NT2/D1 (cell line): ENCODE measurements at regions not wholly inside any gene's neighbourhood (a gene's known extent, or its start where the extent isn't known, plus 50 kb on each side); places are given as distances from the start of the nearest gene placed in this dataset.

Source experiments
- DNase-seq: peaks from one replicate; pipeline ENCODE4 v3.0.0-alpha.2; 2011; ENCODE audit warnings: low read depth, low spot score
- H3K27me3 ChIP-seq: 2 replicates; pipeline ENCODE4 v1.6.0; 2011; ENCODE audit warnings: mild to moderate bottlenecking; ENCODE audit not compliant: insufficient read length, insufficient read depth
- H3K36me3 ChIP-seq: 2 replicates; pipeline ENCODE4 v1.6.1; 2011; ENCODE audit warnings: mild to moderate bottlenecking, low read length, mixed read lengths; ENCODE audit not compliant: insufficient read depth, insufficient read length
- H3K4me1 ChIP-seq: 2 replicates; pipeline ENCODE4 v1.5.1; 2011; ENCODE audit not compliant: insufficient read depth, insufficient read length
- H3K4me3 ChIP-seq: 2 replicates; pipeline ENCODE4 v1.5.1; 2011; ENCODE audit warnings: low read depth; ENCODE audit not compliant: insufficient read length
- H3K9ac ChIP-seq: 2 replicates; pipeline ENCODE4 v1.6.0; 2011; ENCODE audit warnings: low read depth; ENCODE audit not compliant: insufficient read length
- H3K9me3 ChIP-seq: 2 replicates; pipeline ENCODE4 v1.5.1; 2011; ENCODE audit warnings: mild to moderate bottlenecking, low read length; ENCODE audit not compliant: insufficient read depth
- SUZ12 ChIP-seq: IDR thresholded peaks from 2 replicates; pipeline ENCODE4 v1.6.1; 2011; ENCODE audit not compliant: insufficient read length, insufficient read depth; ENCODE audit errors: extremely low read depth
- YY1 ChIP-seq: IDR thresholded peaks from 2 replicates; pipeline ENCODE4 v1.6.1; 2011; ENCODE audit not compliant: insufficient read length, insufficient read depth
- ZNF274 ChIP-seq: IDR thresholded peaks from 2 replicates; pipeline ENCODE4 v1.6.1; 2011; ENCODE audit warnings: mild to moderate bottlenecking, low read depth, low read length

DNA sequence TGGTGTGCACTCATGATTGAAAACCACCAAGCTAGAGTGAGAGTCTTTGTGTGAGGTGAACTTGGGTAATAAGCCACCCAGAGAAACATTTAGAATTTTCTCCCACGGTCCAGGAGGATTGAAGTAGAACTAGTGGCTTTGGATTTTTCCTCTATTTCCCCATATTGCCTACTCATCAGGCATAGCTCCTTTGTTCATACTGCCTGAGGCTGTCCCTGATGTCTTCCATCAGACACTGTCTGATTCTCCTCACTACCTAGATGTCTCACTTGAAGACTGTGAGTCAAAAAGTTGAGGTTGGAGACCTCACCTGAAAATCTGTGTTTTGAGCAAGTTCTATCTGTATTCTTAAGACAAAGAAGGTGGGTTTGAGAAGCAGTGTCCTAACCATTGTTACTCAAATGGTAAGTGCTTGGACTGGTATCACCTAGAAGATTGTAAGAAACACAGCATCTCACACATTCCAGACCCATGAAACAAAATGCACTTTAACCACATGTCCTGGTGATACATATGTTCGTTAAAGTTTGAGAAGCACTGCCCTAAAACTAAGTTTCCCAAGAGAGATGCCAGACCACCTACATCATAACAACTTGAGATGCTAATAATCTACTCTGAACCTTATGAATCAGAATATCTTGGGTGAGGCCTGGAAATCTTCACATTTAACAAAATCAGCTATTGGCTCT is 523.4 kb upstream of the BTBD3 start:
- TF ChIP-seq SUZ12 (no peak), YY1 (no peak), ZNF274 (no peak)
- DNase-seq = no peak
- no peak overlapping the region for H3K9ac ChIP-seq

DNA sequence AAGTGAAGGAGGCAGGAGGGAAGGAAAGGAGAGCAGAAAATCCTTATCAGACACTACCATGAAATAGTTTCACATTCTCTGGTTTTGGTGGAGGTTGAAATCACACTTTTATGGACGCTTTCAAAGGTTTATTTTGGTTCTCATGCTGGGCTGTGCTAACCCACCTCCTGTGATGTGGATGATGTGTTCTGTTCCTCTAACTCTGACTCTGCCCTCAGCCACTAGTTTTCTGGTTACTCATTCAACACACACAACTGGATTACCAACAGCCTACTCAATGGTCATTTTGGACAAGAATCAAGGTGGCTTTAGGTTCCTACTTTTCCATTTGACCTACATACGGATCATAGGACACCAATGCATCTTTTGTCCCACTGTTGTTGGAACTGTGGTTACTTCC is 522.1 kb upstream of the BTBD3 start:
- no peaks in the 10 kb centered on the region for H3K4me1 ChIP-seq
- no peak for DNase-seq
- H3K4me3 ChIP-seq = no peak overlapping the region
- no peaks in the 10 kb centered on the region for H3K36me3 ChIP-seq
- H3K27me3 ChIP-seq = no peaks in the 10 kb centered on the region
- no peaks in the 10 kb centered on the region for H3K9me3 ChIP-seq
- TF ChIP-seq YY1 = no peak
- TF ChIP-seq SUZ12 = no peak
- no peak for TF ChIP-seq ZNF274
- no peak overlapping the region for H3K9ac ChIP-seq

More for the DNA sequence above, 523.4 kb upstream of the BTBD3 start:
- no peaks in the 10 kb centered on the region for H3K27me3 ChIP-seq
- H3K36me3 ChIP-seq = no peaks in the 10 kb centered on the region
- no peaks in the 10 kb centered on the region for H3K4me1 ChIP-seq
- no peaks in the 10 kb centered on the region for H3K9me3 ChIP-seq
- H3K4me3 ChIP-seq = no peak overlapping the region

DNA sequence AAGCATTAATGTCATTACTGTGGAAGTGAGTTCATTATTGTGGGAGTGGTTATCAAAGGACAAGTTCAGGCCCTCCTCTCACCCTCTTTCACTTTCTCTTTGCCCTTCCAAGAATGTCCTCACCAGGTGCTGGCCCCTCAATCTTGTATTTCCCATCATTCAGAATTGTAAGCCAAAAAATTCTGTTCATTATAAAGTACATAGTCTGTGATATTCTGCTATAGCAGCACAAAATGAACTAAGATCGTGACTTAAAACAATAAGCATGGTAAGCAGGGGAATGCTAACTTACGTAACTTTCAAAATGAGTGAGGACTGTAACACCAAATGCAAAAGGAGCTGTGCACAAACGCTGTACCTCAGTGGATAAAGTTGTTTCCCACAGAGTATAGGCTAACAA is 515.7 kb upstream of the BTBD3 start:
- no peaks in the 10 kb centered on the region for H3K4me1 ChIP-seq
- H3K9ac ChIP-seq = no peak overlapping the region
- H3K9me3 ChIP-seq = no peaks in the 10 kb centered on the region
- H3K27me3 ChIP-seq = no peaks in the 10 kb centered on the region
- no peak for DNase-seq
- H3K36me3 ChIP-seq = no peaks in the 10 kb centered on the region
- H3K4me3 ChIP-seq = no peak overlapping the region
- TF ChIP-seq ZNF274 (no peak), YY1 (no peak), SUZ12 (no peak)

DNA sequence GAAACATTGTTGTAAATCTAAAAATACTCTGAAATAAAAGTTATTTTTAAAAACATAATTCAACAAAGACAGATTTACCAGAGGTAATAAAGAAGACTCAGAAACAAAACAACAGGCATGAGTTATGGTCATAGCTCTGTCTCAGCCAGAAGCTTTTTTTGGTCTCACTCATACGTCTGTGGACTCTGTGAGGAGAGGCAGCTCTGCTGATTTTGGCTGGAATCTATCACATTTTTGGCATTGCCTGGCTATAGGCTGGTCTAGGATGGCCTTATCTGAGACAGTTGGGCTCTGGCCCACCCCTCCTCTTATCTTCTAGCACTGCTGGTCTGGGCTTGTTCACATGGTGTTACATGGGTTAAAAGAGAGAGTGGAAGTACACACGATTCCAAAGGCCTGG is 514.0 kb upstream of the BTBD3 start:
- H3K4me3 ChIP-seq = no peak overlapping the region
- H3K27me3 ChIP-seq = no peaks in the 10 kb centered on the region
- DNase-seq = no peak
- H3K9ac ChIP-seq = no peak overlapping the region
- TF ChIP-seq SUZ12 (no peak), YY1 (no peak), ZNF274 (no peak)
- no peaks in the 10 kb centered on the region for H3K4me1 ChIP-seq
- H3K9me3 ChIP-seq = no peaks in the 10 kb centered on the region
- H3K36me3 ChIP-seq = no peaks in the 10 kb centered on the region

DNA sequence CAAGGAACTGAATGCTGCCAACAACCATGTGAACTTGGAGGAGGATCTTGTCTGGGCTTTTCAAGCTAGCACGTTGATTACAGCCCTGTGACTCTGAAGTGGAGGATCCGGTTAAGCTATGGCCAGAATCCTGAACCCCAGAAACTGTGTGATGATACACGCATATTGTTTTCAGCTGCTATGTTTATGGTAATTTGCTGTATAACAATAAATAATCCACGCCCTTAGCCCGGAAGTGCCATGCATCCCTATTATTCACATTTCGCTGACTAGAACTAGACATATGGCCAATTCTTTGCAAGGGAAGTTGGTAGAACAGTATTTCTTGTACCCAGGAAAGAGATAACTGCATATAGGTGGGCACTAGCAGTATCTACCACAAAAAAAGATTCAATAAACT is 510.8 kb upstream of the BTBD3 start:
- no peak for TF ChIP-seq YY1
- no peak for TF ChIP-seq ZNF274
- TF ChIP-seq SUZ12 = no peak
- no peak for DNase-seq
- Histone ChIP-seq H3K4me3 (no peak overlapping the region), H3K4me1 (no peaks in the 10 kb centered on the region), H3K9ac (no peak overlapping the region), H3K9me3 (peaks cover 5% of the 10 kb centered on the region), H3K27me3 (no peaks in the 10 kb centered on the region), H3K36me3 (no peaks in the 10 kb centered on the region)

DNA sequence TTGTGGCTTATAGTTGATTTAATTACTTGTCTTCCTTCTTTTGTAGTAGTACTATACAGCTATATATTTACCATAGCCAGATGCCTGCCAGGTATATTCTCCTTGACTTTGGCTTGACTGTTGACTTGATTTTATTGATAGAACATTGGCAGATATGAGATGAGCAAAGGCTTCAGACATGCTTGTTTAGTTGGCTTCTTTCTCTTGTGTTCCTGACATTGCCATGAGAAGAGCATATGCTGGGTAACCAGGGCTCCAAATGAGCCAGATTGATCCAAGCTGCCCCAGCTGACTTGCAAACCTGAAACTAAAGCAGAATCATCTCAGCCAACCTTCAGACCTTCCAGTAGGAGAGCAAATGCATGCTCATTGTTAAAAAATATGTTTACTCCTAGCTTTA is 508.1 kb upstream of the BTBD3 start:
- Histone ChIP-seq H3K4me3 (no peak overlapping the region), H3K9ac (no peak overlapping the region), H3K27me3 (no peaks in the 10 kb centered on the region), H3K4me1 (no peaks in the 10 kb centered on the region), H3K36me3 (no peaks in the 10 kb centered on the region), H3K9me3 (peaks cover 8% of the 10 kb centered on the region)
- no peak for DNase-seq
- TF ChIP-seq SUZ12 (no peak), ZNF274 (no peak), YY1 (no peak)

DNA sequence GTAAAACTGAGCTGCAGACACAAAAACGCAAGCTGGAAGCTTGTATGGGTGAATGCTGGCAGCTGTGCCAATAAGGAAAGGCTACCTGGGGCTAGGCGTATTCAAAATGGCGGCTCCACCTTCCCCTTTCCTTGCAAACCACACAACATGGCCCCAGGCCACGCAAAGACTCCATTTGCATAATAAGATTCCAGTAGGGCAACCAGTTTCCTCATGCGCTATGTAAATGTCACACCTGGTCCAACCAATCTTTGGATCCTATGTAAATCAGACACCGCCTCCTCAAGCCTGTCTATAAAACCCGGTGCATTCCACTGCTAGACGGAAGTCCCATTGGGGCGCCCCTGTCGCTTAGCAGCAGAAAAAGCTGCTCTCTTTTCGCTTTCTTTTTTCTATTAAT is 505.9 kb upstream of the BTBD3 start:
- TF ChIP-seq YY1 (no peak), SUZ12 (no peak), ZNF274 (no peak)
- no peak overlapping the region for H3K4me3 ChIP-seq
- H3K9me3 ChIP-seq = peaks cover 8% of the 10 kb centered on the region
- H3K27me3 ChIP-seq = no peaks in the 10 kb centered on the region
- H3K36me3 ChIP-seq = no peaks in the 10 kb centered on the region
- DNase-seq = no peak
- H3K9ac ChIP-seq = no peak overlapping the region
- H3K4me1 ChIP-seq = no peaks in the 10 kb centered on the region

DNA sequence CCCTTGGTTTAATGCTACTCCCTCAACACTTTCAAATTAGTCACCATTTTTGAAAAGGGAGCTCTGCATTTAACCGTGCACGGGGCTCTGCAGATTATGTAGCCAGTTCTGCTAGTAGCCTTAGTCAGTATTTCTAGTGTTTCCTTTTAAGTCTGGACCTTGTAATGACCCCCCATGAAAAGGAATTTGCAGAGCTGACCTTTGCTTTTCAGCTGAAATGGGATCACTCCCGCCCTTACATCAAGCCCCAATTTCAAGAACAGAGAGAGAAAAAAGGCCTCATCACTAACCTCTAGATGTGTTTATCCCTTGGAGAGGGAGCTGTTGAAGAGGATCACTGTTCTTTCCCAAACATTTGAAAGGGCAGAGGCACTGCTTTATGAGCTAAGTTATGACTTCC is 490.7 kb upstream of the BTBD3 start:
- no peaks in the 10 kb centered on the region for H3K27me3 ChIP-seq
- no peak for TF ChIP-seq SUZ12
- TF ChIP-seq YY1 = no peak
- TF ChIP-seq ZNF274 = no peak
- no peaks in the 10 kb centered on the region for H3K36me3 ChIP-seq
- no peak for DNase-seq
- H3K9me3 ChIP-seq = no peaks in the 10 kb centered on the region
- no peak overlapping the region for H3K4me3 ChIP-seq
- no peak overlapping the region for H3K9ac ChIP-seq
- no peaks in the 10 kb centered on the region for H3K4me1 ChIP-seq
